ENCODE measurements at regions not wholly inside any gene's neighbourhood (a gene's known extent, or its start where the extent isn't known, plus 50 kb on each side); places are given as distances from the start of the nearest gene placed in this dataset.

DNA sequence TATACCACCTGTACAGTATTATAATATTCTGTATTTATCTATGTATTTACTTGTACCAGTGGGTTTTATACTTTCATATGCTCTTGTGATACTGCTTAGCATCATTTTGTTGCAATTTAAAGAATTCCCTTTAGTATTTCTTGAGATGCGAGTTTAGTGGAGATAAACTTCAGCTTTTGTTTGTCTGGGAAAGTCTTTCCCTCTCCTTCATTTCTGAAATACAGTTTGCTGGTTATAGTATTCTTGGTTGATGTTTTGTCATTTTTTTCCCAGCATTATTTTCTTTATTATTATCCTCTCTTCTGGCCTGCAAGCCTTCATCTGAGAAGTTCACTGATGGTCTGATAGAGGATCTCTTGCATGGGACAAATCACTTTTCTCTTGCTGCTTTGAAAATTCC, 136.6 kb upstream of the MCHR2 start:
- no peak for DNase-seq

DNA sequence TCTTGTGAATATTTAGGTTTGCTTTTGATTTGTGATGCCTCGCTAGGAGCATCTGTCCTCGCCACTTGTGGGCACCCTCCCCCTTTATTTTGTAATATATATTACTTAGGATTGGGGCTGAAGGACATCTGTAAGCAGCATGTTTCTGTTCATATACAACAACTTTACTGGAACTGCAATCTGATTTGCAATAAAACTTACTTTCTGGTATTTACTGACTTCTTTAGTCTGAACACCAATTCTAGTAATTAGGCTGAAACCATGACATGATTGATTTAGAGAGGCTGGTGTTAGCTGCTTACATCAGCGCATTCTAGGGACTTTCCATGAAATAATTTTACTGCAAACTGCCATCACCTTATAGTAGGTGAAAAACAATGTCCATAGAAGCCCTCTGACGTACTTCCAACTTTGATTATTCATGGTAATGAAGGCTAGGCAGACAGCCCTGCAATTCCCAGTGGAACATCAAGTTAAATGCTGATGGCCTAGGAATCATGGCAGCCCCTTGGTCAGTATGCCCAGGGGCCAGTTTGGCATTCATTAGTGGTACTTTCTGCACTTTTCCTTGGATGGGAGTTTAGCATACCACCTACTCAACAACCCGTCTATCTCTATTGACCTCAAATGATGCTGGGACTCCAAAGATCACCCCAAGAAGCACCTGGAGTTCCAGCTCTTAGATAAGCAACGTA, 132.9 kb upstream of the MCHR2 start:
- no peak for DNase-seq

DNA sequence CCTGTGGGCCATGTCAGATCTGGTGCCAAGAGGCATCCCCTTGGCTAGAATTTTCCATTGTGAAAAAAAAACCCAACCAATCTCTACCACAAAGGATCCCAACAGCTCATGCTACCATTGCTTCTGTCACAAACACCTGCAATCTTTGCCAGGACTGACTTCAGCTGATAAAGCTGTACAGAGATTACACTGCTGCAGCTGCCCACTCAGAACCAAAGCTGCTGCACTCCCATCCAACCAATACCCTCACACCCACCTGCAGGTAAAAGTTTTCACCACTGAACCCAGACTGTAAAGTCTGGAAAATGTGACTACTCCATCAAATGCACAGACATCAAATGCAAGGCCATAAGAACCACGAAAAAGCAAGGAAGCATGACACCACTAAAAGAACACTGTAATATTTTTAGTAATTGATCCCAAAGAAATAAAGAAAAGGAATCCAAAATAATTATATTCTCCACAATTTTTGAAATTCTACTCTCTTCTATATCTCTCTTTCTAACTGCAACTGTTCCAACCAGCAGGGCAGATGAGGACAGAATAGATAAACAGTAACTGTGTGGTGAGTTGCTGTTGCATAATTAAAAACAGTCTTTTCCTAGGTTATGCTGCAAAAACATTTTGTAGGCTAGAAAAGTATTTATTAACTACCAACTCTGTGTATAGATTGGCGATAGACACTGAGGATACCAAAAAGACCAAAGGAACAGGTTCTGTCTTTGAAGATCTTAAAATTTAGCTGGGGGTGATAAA, 128.0 kb upstream of the MCHR2 start:
- DNase-seq: no peak

DNA sequence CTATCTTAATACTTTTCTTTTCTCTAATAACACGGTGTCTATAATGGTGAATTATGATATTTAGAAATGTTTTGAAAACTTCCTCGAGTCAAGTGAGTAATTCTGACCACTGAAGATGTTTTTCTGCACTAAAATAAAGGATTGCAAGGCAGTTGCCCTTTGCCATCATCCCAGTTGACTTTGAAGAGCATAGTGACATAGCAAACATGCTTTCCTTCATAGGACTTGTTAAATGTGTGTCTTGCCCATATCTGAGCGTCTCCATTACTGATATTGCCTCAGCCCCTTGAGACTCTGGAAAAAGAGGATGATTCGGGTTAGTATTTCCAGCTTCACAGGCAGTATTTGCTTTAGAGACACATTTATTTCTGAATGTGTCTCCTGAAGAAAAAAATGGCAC, 125.2 kb upstream of the MCHR2 start:
- no peak for DNase-seq

DNA sequence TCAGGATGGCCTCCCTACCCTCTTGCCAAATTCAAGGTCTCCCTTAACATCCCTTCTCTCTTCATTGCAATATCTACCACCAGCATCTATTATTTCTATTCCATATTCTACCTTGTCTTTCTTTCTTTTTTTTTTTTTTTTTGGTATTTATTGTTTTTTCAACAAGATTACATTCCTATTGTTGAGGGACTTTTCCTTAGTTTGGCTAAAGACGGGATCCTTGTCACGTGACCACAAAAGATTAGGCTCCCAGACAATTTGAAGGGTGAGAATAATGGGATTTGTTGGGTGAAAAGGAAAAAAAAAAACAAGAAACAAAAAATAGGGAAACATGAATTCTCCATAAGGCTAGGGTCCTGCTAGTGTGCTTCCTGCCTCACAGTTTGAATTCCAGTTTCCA, 124.3 kb upstream of the MCHR2 start:
- DNase-seq: no peak

DNA sequence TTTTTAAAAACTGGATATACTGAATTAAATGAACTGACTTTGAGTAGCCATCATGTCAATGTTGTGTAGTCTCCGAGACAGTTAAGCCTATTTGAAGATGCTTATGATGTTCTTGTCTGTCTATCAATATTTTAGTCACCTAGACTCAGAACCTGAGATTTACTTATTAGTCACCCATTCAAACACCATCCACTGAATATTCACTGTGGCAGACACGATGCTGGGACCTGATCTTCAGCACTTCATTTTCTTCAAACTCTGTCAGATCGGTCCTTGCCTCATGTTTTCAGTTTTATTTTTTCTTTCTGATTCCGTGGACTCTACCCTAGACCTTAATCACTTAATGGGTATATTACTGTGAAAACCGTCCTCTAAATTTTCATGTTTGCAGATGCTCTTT, 123.7 kb upstream of the MCHR2 start:
- no peak for DNase-seq

DNA sequence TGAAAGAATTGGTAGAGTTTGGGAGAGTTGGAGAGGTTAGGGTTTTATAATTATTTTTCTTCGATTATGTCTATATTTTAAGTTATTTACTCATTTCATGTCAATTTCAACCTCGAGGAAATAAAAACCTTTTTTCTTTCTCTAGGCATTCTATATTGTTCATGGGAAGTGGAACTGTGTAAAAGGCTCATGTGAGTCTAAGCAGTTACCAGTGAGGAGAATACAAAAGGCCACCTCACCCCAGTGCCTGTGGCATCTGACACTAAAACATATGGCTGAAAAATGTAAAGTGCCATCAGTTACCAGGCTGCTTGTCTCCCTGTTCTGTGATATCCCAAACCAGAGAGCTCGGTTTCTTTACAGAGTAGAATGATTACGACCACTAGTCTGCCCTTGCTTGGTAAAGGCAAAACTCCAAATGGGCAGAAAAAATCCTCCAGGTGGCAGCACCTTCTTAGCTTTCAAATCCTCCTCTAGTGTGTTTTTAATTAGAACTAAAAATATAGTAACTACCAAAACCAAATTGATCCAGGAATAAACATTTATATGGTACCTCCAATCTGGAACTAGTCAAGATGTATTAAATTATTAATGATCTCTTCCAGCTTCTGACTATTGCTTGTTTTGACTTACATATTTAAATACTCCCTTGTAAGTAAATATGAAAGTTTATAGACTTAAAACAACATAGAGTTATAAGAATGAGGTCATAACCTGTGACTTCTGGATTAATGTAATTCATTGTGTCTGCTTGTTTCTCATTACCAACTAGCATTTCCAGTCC, 122.6 kb upstream of the MCHR2 start:
- no peak for DNase-seq

DNA sequence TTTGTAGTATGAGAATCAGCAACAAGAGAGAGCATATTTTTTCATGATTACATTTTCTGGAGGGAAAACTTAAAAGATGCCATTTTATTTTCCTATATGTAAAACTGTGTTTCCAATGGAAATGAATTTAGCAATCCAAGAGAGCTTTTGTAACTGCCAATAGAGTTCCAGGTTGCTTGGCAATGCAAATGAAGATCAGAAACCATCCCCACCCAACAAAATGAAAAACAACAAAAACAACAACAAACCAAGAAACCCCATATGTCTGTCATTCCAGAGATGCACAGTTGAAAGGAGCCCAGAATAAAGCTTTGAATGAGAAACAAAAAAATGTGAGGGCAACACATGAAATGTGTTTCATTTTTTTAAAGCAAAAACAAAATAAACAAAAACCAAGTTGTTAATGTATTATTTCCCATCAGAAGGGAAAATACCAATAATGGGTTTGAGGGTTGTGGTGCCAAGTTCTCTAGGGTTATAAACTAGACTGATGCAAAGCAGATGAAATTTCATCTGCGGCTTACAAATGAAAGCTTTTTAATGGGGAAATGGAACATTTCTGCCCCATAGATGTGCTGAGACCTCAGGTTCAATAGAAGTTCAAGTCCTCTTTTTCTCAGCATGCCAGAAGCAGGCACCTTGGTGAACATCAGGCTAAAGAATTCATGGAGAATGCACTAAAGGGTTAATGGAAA, 121.5 kb upstream of the MCHR2 start:
- DNase-seq: no peak

DNA sequence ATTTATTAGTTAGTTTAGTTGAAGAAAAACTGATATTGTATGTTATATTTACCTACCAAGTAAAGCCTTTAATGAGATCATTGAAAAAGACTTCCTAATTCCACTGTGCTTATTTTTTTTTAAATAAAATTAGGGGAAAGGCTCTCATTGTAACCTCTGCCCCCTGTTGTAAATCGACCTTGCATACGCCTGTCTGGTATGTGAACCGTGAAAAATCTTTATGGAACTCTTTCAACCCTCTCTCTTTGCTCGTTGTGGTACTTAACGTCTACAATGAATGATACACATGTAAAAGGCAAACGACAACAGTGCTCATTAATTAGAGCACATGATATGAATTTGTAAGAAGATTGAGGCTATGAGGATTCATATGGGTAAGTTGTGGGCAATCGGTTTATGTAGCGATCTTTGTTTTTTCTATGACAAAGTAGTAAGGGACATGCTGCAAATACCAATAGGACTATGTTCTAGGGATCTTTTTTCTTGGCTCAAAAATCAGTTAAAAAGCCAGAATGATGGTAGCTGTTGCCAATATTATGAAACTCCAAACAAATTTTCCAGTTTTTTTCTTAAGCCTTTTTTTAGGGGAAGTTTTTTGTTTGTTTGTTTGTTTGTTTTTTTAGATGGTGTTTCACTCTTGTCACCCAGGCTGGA, 119.0 kb upstream of the MCHR2 start:
- DNase-seq: no peak

DNA sequence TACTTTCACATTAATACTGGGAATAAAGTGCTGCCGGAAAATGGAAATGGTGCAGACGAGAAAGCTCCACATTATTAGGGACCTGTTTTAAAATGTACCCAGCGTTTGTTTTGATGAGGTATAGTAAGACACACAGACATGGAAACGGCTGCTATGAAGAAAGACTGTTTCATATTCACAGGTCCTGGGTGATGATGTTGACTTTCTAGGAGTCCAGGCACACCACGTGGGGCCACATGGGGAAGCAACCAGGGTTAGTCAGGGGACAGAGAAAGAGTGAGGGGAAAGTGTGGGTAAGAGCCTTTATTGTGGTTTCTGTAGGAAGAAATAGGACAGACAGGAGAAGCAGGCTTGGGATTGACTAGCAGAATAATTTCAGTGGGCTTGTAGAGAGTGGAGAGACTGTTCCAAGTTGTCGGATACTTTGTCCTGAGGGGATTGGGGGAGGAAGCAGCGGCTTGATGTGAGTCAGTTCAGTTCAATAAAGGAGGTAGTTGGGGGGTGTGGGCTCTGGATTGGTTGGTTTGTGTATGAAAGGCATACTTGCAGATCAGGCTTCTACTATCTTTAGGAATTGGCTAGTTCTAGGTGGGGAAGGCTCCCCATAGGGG, 112.0 kb upstream of the MCHR2 start:
- no peak for DNase-seq

DNA sequence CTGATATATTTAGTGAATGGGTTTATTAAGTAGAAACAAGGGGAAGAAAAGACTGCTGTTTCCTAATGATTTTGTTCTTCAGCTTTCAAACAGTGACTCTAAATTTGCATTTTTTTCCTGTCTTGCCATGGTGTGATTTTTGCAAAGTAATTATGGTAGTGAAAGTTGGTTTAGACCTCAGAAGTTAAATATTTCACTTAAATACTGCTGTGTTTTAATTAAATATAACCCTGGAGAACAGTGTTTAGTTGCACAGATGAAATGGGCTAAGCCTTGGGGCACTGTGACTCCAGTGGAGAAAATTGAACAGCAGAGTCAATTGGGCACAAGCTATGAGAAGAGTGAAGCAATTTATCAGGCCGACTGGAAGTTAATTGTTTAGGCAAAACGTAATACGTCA, 111.1 kb upstream of the MCHR2 start:
- DNase-seq: no peak

DNA sequence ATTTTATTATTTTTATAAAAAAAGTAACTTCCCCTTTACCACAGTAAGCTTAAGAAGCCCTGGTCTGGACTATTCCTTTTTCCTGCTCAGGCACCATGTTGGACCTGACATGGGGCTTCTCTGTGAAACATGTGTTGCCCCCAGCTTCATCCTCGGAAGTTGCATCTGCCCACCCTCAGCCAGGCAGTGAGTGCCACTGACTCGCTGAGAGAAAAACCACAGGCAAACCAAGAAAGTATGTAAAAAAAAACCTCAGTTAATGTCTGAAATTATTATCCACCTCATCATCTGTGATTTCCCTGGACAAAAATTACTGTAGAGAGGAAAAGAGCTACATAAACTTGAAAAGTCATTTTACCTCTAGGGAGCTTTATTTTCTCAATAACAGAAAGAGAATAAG, 109.9 kb upstream of the MCHR2 start:
- DNase-seq: no peak

DNA sequence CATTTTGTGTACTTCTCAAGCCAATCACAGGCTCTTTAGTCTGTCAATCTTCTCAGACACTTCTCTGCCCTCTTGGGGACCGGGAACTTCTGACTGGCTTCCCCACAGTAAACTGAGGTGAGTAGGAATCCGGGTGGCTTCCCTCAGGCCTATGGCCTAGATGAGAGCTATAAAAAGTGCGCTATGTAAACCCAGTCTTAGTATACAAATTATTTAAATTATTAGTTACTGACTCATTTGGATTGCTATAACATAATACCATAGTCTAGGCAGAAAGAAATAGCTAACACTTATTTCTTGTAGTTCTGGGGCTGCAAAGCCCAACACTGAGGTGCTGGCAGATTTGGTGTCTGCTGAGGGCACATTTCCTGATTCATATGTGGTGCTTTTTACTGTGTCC, 109.2 kb upstream of the MCHR2 start:
- no peak for DNase-seq

DNA sequence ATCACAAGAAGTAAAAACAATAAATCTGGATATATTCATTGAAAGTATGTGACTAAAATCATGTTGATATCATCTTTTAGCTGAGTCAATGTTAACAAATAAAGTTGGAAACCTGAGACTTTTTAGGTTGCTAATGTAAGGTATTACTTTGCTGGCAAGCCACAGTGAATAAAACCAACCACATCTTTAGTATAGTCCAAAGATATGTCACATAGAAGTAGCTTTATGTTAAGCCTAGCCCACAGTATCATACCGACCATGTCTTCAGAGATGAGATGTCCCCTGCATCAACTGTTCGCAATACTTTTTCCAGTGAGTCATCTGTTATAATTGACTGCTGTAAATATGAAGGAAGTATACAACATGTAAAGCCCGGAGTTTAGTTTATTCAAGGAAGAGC, 107.6 kb upstream of the MCHR2 start:
- no peak for DNase-seq

DNA sequence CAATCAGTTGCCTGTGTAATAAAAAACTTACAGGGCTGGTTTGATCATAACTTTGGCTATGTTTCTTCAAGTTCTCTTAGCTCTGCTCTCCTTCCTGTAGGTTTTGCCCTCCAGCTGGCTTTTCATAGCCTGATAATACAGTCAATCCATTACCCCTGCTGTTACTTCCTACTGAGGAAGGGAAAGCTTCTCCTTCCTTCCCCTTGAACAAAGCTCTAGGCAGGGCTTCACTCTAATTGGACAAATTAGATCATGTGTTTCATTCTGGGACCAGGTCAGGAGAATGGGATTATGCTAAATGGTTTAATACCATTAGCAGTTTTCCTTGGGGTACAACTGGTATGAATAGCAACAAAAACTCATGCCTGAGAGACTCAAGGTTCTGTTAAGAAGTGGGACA, 106.8 kb upstream of the MCHR2 start:
- DNase-seq: no peak

DNA sequence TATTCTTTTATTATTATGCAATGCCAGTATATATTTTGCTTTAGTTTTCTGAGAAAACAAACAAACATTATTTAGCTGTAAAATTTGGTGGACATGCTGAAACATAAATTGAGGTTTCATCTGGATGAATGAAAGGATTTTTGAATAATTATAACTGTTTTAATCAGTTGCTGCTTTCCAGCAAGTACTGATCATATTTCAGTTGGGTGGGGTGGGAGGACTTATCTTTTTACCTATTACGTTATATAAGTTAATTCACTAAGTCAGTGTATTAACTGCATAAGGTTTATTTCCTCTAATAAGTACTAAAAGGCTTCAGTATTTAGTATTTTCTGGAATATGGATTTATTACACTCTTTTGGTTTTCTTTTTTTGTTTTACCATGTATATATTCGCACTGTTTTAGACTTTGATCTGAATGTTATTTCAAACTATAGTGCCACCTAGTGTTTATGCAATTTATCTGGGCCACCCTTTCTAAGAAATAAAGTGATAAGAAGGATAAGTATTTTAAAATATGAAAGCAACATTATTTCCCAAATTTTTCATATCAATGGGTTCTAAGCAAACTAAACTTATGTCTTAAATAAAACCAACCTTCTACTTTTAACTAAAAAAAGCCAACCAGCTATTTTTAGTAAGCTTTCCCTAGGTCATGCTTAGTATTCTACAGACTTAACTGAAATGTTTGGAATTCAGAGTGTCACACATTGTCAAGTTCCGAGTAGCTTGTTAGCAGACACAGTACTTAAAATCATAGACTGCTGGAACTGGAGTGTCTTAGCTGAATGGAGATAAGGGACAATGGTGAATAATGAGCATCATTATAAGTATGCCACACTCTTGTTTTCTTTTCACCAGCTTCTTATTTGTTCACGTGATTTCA, 105.4 kb upstream of the MCHR2 start:
- DNase-seq: no peak

DNA sequence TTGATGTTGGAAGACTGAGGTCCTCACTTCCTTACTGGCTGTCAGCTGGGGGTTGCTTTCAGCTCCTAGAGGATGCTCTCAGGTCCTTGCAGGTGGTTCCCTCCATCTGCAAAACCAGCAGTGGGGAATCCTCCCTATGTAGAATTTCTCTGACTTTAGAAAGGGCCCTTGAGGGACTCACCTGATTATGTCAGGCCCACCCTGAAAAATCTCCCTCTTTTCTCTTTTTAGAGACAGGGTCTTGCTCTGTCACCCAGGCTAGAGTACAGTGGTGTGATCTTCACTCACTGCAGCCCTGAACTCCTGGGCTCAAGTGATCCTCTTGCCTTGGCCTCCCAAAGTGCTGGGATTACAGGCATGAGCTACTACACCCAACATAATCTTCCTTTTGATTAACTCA, 102.9 kb upstream of the MCHR2 start:
- DNase-seq: no peak

DNA sequence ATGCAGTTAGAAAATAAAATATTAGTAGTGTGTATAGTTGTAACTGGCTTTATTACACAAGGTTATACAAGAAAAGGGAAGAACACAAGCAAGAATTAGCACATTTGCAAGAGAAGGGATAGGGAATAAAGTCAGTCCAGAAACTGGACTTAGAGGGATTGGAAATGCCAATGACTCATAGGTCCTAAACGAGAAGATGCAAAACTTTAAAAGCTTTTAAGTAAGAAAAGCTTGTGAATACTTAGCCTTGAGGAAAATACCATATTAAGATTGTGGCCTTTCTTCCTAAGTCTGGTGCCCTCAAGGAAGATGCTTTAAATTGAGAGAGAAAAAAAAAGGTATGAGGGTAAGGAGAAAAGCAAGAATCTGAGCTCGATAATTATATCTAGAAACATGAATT, 102.3 kb upstream of the MCHR2 start:
- DNase-seq: no peak

DNA sequence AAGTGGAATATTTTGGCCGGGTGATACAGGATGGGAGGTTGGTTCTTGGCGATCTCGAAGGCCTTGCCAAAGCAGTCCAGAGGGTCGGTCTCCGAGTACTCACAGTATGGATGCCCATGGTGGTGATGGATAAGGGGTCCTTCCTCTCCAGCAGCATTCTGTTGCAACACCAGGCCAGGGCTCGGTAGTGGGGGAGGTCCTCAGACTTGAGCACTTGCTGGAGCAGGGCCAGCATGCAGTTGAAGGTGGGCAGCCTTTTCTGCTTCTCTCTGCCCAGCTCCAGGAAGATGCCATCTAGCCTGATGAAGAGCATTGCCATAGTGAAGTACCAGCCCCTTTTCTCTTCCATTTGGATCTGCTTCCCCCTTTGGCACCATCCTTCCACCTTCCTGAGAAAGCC, 99.4 kb upstream of the MCHR2 start:
- no peak for DNase-seq

DNA sequence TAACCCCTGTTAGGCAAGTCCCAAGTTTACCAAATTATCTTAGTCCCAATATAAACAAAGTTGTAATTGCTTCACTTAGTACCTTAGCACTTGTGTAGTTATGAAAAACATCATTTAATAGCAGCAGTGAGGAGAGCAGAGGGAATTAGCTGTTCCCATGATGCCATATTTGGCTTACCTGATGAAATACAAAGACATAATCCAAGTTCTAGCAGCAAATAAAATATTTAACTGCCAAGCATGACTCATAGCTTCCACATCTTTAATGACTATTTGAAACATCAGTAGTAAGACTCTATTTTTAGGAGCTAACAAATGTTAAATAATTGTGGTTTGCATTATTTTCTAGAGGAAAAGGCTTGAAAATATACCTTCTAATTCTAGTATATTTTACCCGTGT, 94.0 kb upstream of the MCHR2 start:
- DNase-seq: no peak

DNA sequence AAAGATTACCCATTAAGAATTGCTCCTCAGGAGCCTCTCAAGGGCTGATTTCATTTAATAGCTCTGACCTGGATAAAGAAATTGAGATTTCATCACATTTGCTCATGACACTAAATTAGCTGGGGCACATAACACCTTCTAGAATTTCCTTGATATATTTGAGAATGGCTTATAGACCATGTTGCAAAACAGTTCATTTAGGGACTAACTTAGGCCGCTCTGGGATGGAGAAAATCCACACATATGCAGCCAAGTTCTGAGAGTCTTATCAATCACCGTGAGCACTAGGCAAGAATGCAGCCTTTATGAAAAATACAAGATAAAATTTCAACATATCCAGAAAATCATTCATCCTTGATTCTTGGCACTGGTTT, 91.0 kb upstream of the MCHR2 start:
- DNase-seq: no peak
